Subcutaneous abdominal adipose tissue (tissue), 5 donors: ENCODE measurements at regions not wholly inside any gene's neighbourhood (a gene's known extent, or its start where the extent isn't known, plus 50 kb on each side); places are given as distances from the start of the nearest gene placed in this dataset.
A peak's percentile ranks its signal among the peaks of the same experiment; 100 is the strongest.
"Not testable (repeated sequence)": the region's sequence is repeated elsewhere in the genome, so short reads cannot be mapped to it uniquely, and the experiment has no call there.

Experiments used
- H3K27ac ChIP-seq: one replicate; pipeline ENCODE4 v1.7.0; 2013; ENCODE audit warnings: low read depth, mild to moderate bottlenecking, inconsistent platforms, low read length, moderate library complexity
- H3K27me3 ChIP-seq, 5 donors: one replicate each; pipeline ENCODE4 v1.7.0; 2013; ENCODE audit warnings: low read length in 5 of 5, inconsistent platforms in 1 of 5; ENCODE audit not compliant: control insufficient read depth in 5 of 5, insufficient read depth in 4 of 5
- H3K36me3 ChIP-seq, 5 donors: one replicate each; pipeline ENCODE4 v1.7.0; 2013; ENCODE audit warnings: low read length in 5 of 5; ENCODE audit not compliant: control insufficient read depth in 5 of 5, insufficient read depth in 5 of 5
- H3K4me1 ChIP-seq, 5 donors: one replicate each; pipeline ENCODE4 v1.7.0; 2013; ENCODE audit warnings: low read length in 5 of 5, mild to moderate bottlenecking in 3 of 5, moderate library complexity in 1 of 5; ENCODE audit not compliant: control insufficient read depth in 5 of 5, insufficient read depth in 5 of 5
- H3K4me3 ChIP-seq, 5 donors: one replicate each; pipeline ENCODE4 v1.7.0; 2013; ENCODE audit warnings: low read length in 5 of 5, low read depth in 1 of 5
- H3K9ac ChIP-seq, 5 donors: one replicate each; pipeline ENCODE4 v1.7.0; 2013; ENCODE audit warnings: low read length in 5 of 5, mild to moderate bottlenecking in 4 of 5, moderate library complexity in 3 of 5
- H3K9me3 ChIP-seq, 5 donors: one replicate each; pipeline ENCODE4 v1.7.0; 2013; ENCODE audit warnings: low read length in 5 of 5; ENCODE audit not compliant: control insufficient read depth in 5 of 5
- donor health status: healthy.
- donor health status: healthy.
- donor health status: healthy.
- donor health status: healthy.
- donor health status: healthy.

- not testable (repeated sequence) for H3K27me3 ChIP-seq, H3K4me1 ChIP-seq, H3K4me3 ChIP-seq, H3K9ac ChIP-seq, H3K27ac ChIP-seq, H3K36me3 ChIP-seq
- peaks cover 2 to 39% (median 13%) of the 10 kb centered on the region in 5 donors for H3K9me3 ChIP-seq
Measured at GRCh38 chr4:64673121-64673520, 263.9 kb upstream of the TECRL start.

- Histone ChIP-seq H3K27ac (no peak overlapping the region), H3K9me3 (peaks cover 0 to 25% (median 3%) of the 10 kb centered on the region in 5 donors), H3K36me3 (no peaks in the 10 kb centered on the region), H3K4me1 (no peaks in the 10 kb centered on the region), H3K4me3 (no peak overlapping the region), H3K27me3 (no peaks in the 10 kb centered on the region), H3K9ac (no peak overlapping the region)
Measured at GRCh38 chr4:64670647-64671046, 261.4 kb upstream of the TECRL start.

GRCh38 chr4:64643841-64644240 lies 234.6 kb upstream of the TECRL start:
- Histone ChIP-seq H3K9me3 (no peaks in the 10 kb centered on the region), H3K36me3 (no peaks in the 10 kb centered on the region), H3K9ac (no peak overlapping the region), H3K27me3 (no peaks in the 10 kb centered on the region), H3K4me1 (no peaks in the 10 kb centered on the region), H3K4me3 (no peak overlapping the region), H3K27ac (no peak overlapping the region)

- Histone ChIP-seq H3K4me1 (no peaks in the 10 kb centered on the region), H3K9me3 (no peaks in the 10 kb centered on the region), H3K27me3 (no peaks in the 10 kb centered on the region), H3K27ac (no peak overlapping the region), H3K9ac (no peak overlapping the region), H3K4me3 (no peak overlapping the region), H3K36me3 (no peaks in the 10 kb centered on the region)
Measured at GRCh38 chr4:64642936-64643335, 233.7 kb upstream of the TECRL start.

GRCh38 chr4:64640402-64640801 lies 231.2 kb upstream of the TECRL start:
- not testable (repeated sequence) for H3K27me3 ChIP-seq, H3K36me3 ChIP-seq, H3K9ac ChIP-seq, H3K27ac ChIP-seq, H3K9me3 ChIP-seq, H3K4me1 ChIP-seq, H3K4me3 ChIP-seq

GRCh38 chr4:64625438-64625837 lies 216.2 kb upstream of the TECRL start:
- Histone ChIP-seq H3K9me3 (no peaks in the 10 kb centered on the region), H3K27ac (no peak overlapping the region), H3K4me3 (no peak overlapping the region), H3K36me3 (no peaks in the 10 kb centered on the region), H3K9ac (no peak overlapping the region), H3K4me1 (no peaks in the 10 kb centered on the region), H3K27me3 (no peaks in the 10 kb centered on the region)

- H3K9me3 ChIP-seq: no peaks in the 10 kb centered on the region
- H3K9ac ChIP-seq: peak overlapping the region in 1 of 5 donors; percentile 51
- H3K27ac ChIP-seq: no peak overlapping the region
- no peaks in the 10 kb centered on the region for H3K36me3 ChIP-seq
- H3K4me3 ChIP-seq: no peak overlapping the region
- H3K4me1 ChIP-seq: no peaks in the 10 kb centered on the region
- no peaks in the 10 kb centered on the region for H3K27me3 ChIP-seq
Measured at GRCh38 chr4:64617800-64618199, 208.6 kb upstream of the TECRL start.

GRCh38 chr4:64614276-64614675 lies 205.0 kb upstream of the TECRL start:
- Histone ChIP-seq H3K4me3 (no peak overlapping the region), H3K27ac (no peak overlapping the region), H3K9ac (no peak overlapping the region), H3K27me3 (no peaks in the 10 kb centered on the region), H3K36me3 (no peaks in the 10 kb centered on the region), H3K9me3 (no peaks in the 10 kb centered on the region), H3K4me1 (no peaks in the 10 kb centered on the region)

GRCh38 chr4:64613046-64613445 lies 203.8 kb upstream of the TECRL start:
- H3K9me3 ChIP-seq: no peaks in the 10 kb centered on the region
- no peaks in the 10 kb centered on the region for H3K4me1 ChIP-seq
- H3K36me3 ChIP-seq: no peaks in the 10 kb centered on the region
- no peak overlapping the region for H3K4me3 ChIP-seq
- no peak overlapping the region for H3K9ac ChIP-seq
- no peak overlapping the region for H3K27ac ChIP-seq
- H3K27me3 ChIP-seq: no peaks in the 10 kb centered on the region

- Histone ChIP-seq H3K9ac (no peak overlapping the region), H3K27me3 (no peaks in the 10 kb centered on the region), H3K4me1 (no peaks in the 10 kb centered on the region)
Measured at GRCh38 chr4:64598066-64598465, 188.8 kb upstream of the TECRL start.

GRCh38 chr4:64594723-64595122 lies 185.5 kb upstream of the TECRL start:
- Histone ChIP-seq H3K9ac (no peak overlapping the region), H3K4me1 (no peaks in the 10 kb centered on the region), H3K4me3 (no peak overlapping the region), H3K9me3 (peaks cover 0 to 4% (median 3%) of the 10 kb centered on the region in 5 donors), H3K27ac (no peak overlapping the region), H3K27me3 (no peaks in the 10 kb centered on the region), H3K36me3 (no peaks in the 10 kb centered on the region)

More at GRCh38 chr4:64598066-64598465, 188.8 kb upstream of the TECRL start:
- Histone ChIP-seq H3K36me3 (no peaks in the 10 kb centered on the region), H3K9me3 (no peaks in the 10 kb centered on the region), H3K4me3 (no peak overlapping the region), H3K27ac (no peak overlapping the region)
